NCI-H748 (cell line): ENCODE measurements at regions not wholly inside any gene's neighbourhood (a gene's known extent, or its start where the extent isn't known, plus 50 kb on each side); places are given as distances from the start of the nearest gene placed in this dataset.
A peak's percentile ranks its signal among the peaks of the same experiment; 100 is the strongest.
"Not testable (repeated sequence)": the region's sequence is repeated elsewhere in the genome, so short reads cannot be mapped to it uniquely, and the experiment has no call there.

ENCODE experiments used
- DNase-seq: peaks from one replicate; lab custom pipeline; 2025; ENCODE audit not compliant: unreplicated experiment; lab: John Stamatoyannopoulos, UW

DNA sequence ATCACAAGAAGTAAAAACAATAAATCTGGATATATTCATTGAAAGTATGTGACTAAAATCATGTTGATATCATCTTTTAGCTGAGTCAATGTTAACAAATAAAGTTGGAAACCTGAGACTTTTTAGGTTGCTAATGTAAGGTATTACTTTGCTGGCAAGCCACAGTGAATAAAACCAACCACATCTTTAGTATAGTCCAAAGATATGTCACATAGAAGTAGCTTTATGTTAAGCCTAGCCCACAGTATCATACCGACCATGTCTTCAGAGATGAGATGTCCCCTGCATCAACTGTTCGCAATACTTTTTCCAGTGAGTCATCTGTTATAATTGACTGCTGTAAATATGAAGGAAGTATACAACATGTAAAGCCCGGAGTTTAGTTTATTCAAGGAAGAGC, 107.6 kb upstream of the MCHR2 start:
- no peak for DNase-seq

DNA sequence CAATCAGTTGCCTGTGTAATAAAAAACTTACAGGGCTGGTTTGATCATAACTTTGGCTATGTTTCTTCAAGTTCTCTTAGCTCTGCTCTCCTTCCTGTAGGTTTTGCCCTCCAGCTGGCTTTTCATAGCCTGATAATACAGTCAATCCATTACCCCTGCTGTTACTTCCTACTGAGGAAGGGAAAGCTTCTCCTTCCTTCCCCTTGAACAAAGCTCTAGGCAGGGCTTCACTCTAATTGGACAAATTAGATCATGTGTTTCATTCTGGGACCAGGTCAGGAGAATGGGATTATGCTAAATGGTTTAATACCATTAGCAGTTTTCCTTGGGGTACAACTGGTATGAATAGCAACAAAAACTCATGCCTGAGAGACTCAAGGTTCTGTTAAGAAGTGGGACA, 106.8 kb upstream of the MCHR2 start:
- no peak for DNase-seq

- peak; percentile 54 for DNase-seq
Observed at GRCh38 chr6:100099189-100100074, 105.4 kb upstream of the MCHR2 start.

DNA sequence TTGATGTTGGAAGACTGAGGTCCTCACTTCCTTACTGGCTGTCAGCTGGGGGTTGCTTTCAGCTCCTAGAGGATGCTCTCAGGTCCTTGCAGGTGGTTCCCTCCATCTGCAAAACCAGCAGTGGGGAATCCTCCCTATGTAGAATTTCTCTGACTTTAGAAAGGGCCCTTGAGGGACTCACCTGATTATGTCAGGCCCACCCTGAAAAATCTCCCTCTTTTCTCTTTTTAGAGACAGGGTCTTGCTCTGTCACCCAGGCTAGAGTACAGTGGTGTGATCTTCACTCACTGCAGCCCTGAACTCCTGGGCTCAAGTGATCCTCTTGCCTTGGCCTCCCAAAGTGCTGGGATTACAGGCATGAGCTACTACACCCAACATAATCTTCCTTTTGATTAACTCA, 102.9 kb upstream of the MCHR2 start:
- DNase-seq = no peak

GRCh38 chr6:100096341-100096740, 102.3 kb upstream of the MCHR2 start:
- DNase-seq = no peak

DNA sequence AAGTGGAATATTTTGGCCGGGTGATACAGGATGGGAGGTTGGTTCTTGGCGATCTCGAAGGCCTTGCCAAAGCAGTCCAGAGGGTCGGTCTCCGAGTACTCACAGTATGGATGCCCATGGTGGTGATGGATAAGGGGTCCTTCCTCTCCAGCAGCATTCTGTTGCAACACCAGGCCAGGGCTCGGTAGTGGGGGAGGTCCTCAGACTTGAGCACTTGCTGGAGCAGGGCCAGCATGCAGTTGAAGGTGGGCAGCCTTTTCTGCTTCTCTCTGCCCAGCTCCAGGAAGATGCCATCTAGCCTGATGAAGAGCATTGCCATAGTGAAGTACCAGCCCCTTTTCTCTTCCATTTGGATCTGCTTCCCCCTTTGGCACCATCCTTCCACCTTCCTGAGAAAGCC, 99.4 kb upstream of the MCHR2 start:
- no peak for DNase-seq

DNA sequence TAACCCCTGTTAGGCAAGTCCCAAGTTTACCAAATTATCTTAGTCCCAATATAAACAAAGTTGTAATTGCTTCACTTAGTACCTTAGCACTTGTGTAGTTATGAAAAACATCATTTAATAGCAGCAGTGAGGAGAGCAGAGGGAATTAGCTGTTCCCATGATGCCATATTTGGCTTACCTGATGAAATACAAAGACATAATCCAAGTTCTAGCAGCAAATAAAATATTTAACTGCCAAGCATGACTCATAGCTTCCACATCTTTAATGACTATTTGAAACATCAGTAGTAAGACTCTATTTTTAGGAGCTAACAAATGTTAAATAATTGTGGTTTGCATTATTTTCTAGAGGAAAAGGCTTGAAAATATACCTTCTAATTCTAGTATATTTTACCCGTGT, 94.0 kb upstream of the MCHR2 start:
- no peak for DNase-seq

DNA sequence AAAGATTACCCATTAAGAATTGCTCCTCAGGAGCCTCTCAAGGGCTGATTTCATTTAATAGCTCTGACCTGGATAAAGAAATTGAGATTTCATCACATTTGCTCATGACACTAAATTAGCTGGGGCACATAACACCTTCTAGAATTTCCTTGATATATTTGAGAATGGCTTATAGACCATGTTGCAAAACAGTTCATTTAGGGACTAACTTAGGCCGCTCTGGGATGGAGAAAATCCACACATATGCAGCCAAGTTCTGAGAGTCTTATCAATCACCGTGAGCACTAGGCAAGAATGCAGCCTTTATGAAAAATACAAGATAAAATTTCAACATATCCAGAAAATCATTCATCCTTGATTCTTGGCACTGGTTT, 91.0 kb upstream of the MCHR2 start:
- no peak for DNase-seq

DNA sequence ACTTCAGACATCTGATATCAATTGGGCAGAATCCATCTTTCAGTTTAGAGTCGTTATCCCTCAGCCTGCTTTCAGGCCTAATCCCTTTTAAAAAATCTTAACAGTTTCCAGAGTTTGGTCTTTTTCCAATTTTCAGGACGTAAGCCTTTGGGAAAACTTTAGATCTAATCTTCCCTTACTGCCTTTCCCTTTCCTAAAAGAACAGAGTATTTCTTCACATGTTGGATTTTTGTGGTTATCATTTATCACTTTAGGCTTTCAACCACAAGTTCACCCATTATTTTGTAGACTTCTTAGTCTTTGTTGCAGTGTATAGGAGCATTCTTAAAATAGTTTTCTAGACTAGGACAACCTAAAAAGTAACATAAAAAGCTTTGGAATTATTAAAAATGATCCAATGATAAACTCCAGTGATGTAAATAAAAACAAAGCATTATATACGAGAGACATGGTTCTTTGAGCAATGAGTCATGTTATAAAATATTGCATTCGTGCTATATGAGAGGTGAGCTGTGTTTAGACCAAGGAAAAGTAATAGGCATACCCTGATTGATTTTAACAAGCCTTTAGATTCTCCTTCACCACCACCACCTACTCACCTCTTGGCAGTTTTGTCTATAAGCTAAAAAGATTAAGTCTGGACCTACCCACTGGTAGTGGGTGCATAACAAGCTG, 90.4 kb upstream of the MCHR2 start:
- DNase-seq = no peak

DNA sequence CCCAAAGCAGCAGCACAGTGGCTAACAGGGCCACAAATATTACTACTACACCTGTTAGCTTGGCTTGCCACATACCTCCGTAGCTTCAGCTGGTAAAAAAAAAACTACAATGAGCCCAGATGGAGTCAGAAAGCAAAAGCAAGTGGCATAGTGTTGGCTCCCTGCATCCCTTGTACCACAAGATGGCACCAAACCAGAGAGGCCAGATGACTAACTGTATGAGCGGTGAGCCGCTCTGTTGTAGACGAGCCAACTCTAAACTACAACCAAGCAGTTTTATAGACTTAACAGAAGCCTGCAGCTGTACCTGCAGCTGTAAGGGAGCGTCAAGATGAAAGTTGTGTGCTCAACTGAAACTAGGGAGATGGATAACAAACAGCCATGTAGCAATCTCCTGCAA, 84.5 kb upstream of the MCHR2 start:
- peak; percentile 22 for DNase-seq

DNA sequence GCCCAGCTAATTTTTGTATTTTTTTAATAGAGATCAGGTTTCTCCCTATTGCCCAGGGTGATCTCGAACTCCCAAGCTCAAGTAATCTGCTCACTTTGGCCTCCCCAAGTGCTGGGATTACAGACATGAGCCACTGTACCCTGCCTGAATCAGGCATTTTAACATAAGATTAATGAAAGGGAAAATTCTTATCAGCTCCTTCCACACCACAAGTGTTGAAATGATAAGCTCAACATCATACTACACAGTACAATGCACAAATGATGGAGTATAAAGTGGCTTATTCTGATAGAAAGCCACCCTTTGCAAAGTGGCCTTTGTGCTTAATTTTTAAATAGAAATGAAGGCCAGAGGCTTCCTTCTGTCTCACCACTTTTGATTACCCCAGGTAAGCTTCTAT, 71.3 kb upstream of the MCHR2 start:
- DNase-seq = no peak

- no peak for DNase-seq
Observed at GRCh38 chr6:100062621-100063020, 68.6 kb upstream of the MCHR2 start.

GRCh38 chr6:100057941-100058340, 63.9 kb upstream of the MCHR2 start:
- no peak for DNase-seq

GRCh38 chr6:100050550-100050949, 56.5 kb upstream of the MCHR2 start:
- no peak for DNase-seq

DNA sequence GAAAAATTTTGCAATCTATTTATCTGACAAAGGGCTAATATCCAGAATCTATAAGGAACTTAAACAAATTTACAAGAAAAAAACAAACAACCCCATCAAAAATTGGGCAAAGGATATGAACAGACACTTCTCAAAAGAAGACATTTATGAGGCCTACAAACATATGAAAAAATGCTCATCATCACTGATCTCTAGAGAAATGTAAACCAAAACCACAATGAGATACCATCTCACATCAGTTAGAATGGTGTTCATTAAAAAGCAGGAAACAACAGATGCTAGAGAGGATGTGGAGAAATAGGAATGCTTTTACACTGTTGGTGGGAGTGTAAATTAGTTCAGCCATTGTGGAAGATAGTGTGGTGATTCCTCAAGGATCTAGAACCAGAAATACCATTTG, 49.9 kb upstream of the MCHR2 start:
- not testable (repeated sequence) for DNase-seq
